ENCODE measurements at regions not wholly inside any gene's neighbourhood (a gene's known extent, or its start where the extent isn't known, plus 50 kb on each side); places are given as distances from the start of the nearest gene placed in this dataset.
"Not testable (repeated sequence)": the region's sequence is repeated elsewhere in the genome, so short reads cannot be mapped to it uniquely, and the experiment has no call there.

DNA sequence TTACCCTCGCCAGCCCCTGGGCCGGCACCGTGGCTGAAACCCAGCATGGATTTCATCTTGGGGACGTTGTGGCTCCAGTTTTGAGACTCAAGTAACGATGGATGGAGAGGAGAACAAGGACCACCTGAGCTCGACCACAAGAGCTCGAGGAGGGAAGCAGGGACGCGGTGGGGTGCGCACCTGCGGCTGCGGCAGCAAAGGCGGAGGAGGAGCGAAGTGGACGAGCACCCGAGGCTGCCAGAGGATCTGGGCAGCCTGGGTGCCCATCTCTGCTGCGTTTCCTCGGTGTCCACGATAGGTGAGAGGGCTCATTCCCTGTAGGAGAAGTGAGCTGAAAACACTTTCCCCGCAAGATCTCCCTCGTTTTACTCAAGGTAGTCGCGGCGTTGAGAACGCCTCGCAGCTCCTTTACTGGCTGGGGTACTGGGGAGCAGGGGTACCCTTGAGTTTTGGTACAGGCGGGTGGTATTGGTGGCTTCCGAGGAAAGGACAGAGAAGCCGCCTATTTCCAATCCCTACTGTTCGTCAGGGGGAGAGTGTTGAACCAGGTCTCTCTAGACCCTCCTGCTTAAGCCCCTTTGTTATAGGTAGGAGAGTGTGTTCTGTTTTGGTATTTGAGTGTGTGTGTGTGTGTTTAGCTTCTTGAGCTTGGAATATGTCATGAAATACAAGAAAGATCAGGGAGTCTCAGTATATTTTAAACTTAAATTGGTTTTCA lies 137.7 kb downstream of the TRIM27 start:
- no peak for DNase-seq (ENCODE audit: low read depth)
- H3K27me3 ChIP-seq (ENCODE audit: control insufficient read depth, insufficient read depth, low read length) = peaks cover 44% of the 10 kb centered on the region

GRCh38 chr6:28789553-28790083 lies 134.2 kb downstream of the TRIM27 start:
- peaks cover 22% of the 10 kb centered on the region for H3K27me3 ChIP-seq (ENCODE audit: control insufficient read depth, insufficient read depth, low read length)
- peak; percentile 53 for DNase-seq (ENCODE audit: low read depth)
- no peak for FAIRE-seq
- H3K4me3 ChIP-seq (ENCODE audit: low read depth, low read length) = peak overlapping the region; percentile 35
- no peaks in the 10 kb centered on the region for H3K36me3 ChIP-seq (ENCODE audit: control insufficient read depth, insufficient read depth, low read length)
- no peak for TF ChIP-seq CTCF (IDR thresholded peaks at IDR 0.05; ENCODE audit: insufficient read depth, low read length, severe bottlenecking)

More for the DNA sequence above, 137.7 kb downstream of the TRIM27 start:
- no peak for TF ChIP-seq CTCF (IDR thresholded peaks at IDR 0.05; ENCODE audit: insufficient read depth, low read length, severe bottlenecking)
- H3K36me3 ChIP-seq (ENCODE audit: control insufficient read depth, insufficient read depth, low read length) = no peaks in the 10 kb centered on the region
- no peak for FAIRE-seq
- no peak overlapping the region for H3K4me3 ChIP-seq (ENCODE audit: low read depth, low read length)

GRCh38 chr6:28791002-28791383 lies 132.8 kb downstream of the TRIM27 start:
- no peak for FAIRE-seq
- H3K27me3 ChIP-seq (ENCODE audit: control insufficient read depth, insufficient read depth, low read length) = peaks cover 18% of the 10 kb centered on the region

DNA sequence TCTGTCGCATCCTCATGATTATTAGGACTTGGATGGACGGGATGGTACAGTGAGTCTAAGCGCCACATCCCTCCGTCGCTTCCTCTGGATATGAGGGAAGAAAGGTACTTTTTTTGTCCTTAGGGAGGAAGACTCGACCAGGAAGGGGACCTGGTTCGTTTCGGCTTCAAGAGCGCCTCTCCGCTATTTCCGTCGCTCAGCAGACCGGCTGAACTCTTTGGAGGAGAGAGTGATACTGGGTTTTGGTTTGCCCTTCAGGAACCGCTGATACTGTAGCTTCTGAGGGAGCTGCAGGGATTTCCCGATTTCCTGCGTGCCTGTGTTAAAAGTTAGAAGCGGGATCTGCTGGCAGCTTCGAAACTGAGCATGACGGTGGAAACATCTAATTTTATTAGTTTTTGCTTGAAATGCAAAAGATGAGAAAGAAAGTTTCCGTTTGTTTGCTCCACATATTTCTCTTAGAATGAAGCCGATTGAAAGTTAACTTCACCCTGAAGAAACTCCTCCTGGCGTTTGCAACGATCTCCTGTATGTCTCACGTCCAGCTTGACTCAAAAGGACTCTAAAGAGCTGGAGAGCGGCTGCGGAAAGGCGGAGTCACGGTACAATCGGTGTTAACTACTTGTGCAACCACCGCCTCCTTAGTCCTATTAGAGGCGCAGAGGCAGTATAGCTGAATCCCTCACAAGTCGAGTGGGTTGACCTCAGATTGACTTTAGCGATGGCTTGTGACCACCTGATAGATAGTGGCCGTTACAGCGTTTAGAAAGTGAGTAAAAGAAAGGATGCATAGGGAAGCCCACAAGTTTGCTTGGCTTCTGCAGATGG lies 129.4 kb downstream of the TRIM27 start:
- peak overlapping the region; percentile 2 for H3K4me3 ChIP-seq (ENCODE audit: low read depth, low read length)
- DNase-seq (ENCODE audit: low read depth) = peak; percentile 66
- no peaks in the 10 kb centered on the region for H3K27me3 ChIP-seq (ENCODE audit: control insufficient read depth, insufficient read depth, low read length)
- TF ChIP-seq CTCF (IDR thresholded peaks at IDR 0.05; ENCODE audit: insufficient read depth, low read length, severe bottlenecking) = no peak
- FAIRE-seq = no peak
- no peaks in the 10 kb centered on the region for H3K36me3 ChIP-seq (ENCODE audit: control insufficient read depth, insufficient read depth, low read length)

More at GRCh38 chr6:28791002-28791383, 132.8 kb downstream of the TRIM27 start:
- DNase-seq (ENCODE audit: low read depth) = no peak
- Histone ChIP-seq H3K36me3 (ENCODE audit: control insufficient read depth, insufficient read depth, low read length) (no peaks in the 10 kb centered on the region), H3K4me3 (ENCODE audit: low read depth, low read length) (no peak overlapping the region)
- no peak for TF ChIP-seq CTCF (IDR thresholded peaks at IDR 0.05; ENCODE audit: insufficient read depth, low read length, severe bottlenecking)

- not testable (repeated sequence) for H3K36me3 ChIP-seq (ENCODE audit: control insufficient read depth, insufficient read depth, low read length); H3K27me3 ChIP-seq (ENCODE audit: control insufficient read depth, insufficient read depth, low read length); DNase-seq (ENCODE audit: low read depth); H3K4me3 ChIP-seq (ENCODE audit: low read depth, low read length)
- FAIRE-seq = peak; percentile 18
Measured at GRCh38 chr6:28800647-28801046, 123.1 kb downstream of the TRIM27 start.

Data from bronchial epithelial cell (primary cell).